OCI-LY7 (cell line): ENCODE measurements at regions not wholly inside any gene's neighbourhood (a gene's known extent, or its start where the extent isn't known, plus 50 kb on each side); places are given as distances from the start of the nearest gene placed in this dataset.
A peak's percentile ranks its signal among the peaks of the same experiment; 100 is the strongest.

Experiments
- BruUV-seq: library from RNA; stranded (reverse); fragments of 400-500 nt; replicated peaks from 2 replicates; lab custom pipeline; 2021; lab: Mats Ljungman, UMichigan
- CTCF ChIA-PET: fragments of 300-600 bp; sonication (Branson Sonifier 250); formaldehyde crosslinking; loops from one replicate; lab custom pipeline; 2022; ENCODE audit warnings: antibody characterized with exemption; ENCODE audit not compliant: unreplicated experiment; lab: Charles Lee
- POLR2A ChIA-PET: fragments of 300-600 bp; sonication (Branson Sonifier 250); formaldehyde crosslinking; loops from one replicate; lab custom pipeline; 2022; ENCODE audit warnings: antibody characterized with exemption; lab: Charles Lee
- DNase-seq: peaks from one replicate; pipeline ENCODE4 v3.0.0-alpha.2; 2015; ENCODE audit warnings: low spot score
- H2AFZ ChIP-seq: fragments of 200-600 bp; sonication (generic), shearing (Covaris generic); 2 replicates; pipeline ENCODE4 v1.6.1; 2014; ENCODE audit warnings: mild to moderate bottlenecking, antibody characterized with exemption, low read length, moderate library complexity
- H3K27ac ChIP-seq: fragments of 200-600 bp; sonication (generic); 2 replicates; pipeline ENCODE4 v1.5.1; 2014; ENCODE audit warnings: mixed run types, low read depth, mild to moderate bottlenecking, moderate library complexity, low read length, inconsistent platforms; ENCODE audit not compliant: poor library complexity, severe bottlenecking
- H3K36me3 ChIP-seq: fragments of 200-600 bp; sonication (generic); 2 replicates; pipeline ENCODE4 v1.6.1; 2014; ENCODE audit warnings: mild to moderate bottlenecking, antibody characterized with exemption, low read length, moderate library complexity, mixed read lengths; ENCODE audit not compliant: insufficient read depth
- H3K4me1 ChIP-seq: fragments of 200-600 bp; sonication (generic); 2 replicates; pipeline ENCODE4 v1.5.1; 2014; ENCODE audit warnings: mild to moderate bottlenecking, low read length; ENCODE audit not compliant: insufficient read depth, poor library complexity, severe bottlenecking
- H3K4me2 ChIP-seq: fragments of 200-600 bp; sonication (generic); 2 replicates; pipeline ENCODE4 v1.6.1; 2014; ENCODE audit warnings: mild to moderate bottlenecking, low read length
- H3K4me3 ChIP-seq: fragments of 200-600 bp; sonication (generic); 2 replicates; pipeline ENCODE4 v1.5.1; 2014; ENCODE audit warnings: mild to moderate bottlenecking, low read depth, low read length; ENCODE audit not compliant: poor library complexity, severe bottlenecking
- H3K79me2 ChIP-seq: fragments of 200-600 bp; sonication (generic); 2 replicates; pipeline ENCODE4 v1.6.1; 2016; ENCODE audit warnings: low read depth, mild to moderate bottlenecking, low read length, moderate library complexity, mixed read lengths; ENCODE audit not compliant: insufficient read depth
- H3K9me2 ChIP-seq: fragments of 200-600 bp; sonication (generic); 2 replicates; pipeline ENCODE4 v1.6.1; 2016; ENCODE audit warnings: mild to moderate bottlenecking, low read length, mixed read lengths; ENCODE audit not compliant: insufficient read depth
- H3K9me3 ChIP-seq: fragments of 200-600 bp; sonication (generic); 2 replicates; pipeline ENCODE4 v1.6.1; 2014; ENCODE audit warnings: mild to moderate bottlenecking, mixed run types, low read length, mixed read lengths
- H4K20me1 ChIP-seq: fragments of 200-600 bp; sonication (generic); 2 replicates; pipeline ENCODE4 v1.6.1; 2014; ENCODE audit warnings: mild to moderate bottlenecking, antibody characterized with exemption, low read length, moderate library complexity, mixed read lengths; ENCODE audit not compliant: insufficient read depth
- EZH2phosphoT487 ChIP-seq: fragments of 200-600 bp; sonication (generic); IDR thresholded peaks from 2 replicates; pipeline ENCODE4 v1.6.1; 2018; ENCODE audit warnings: low read depth, borderline replicate concordance, mild to moderate bottlenecking, mixed run types, antibody characterized with exemption, low read length, moderate library complexity, mixed read lengths
- intact Hi-C: fragments of 100-400 bp; cut with micrococcal nuclease; formaldehyde crosslinking; loops from one replicate; pipeline ENCODE4 v1.10.0; 2022; ENCODE audit not compliant: unreplicated experiment
- TF ChIP-seq, protein P1 (sequence below): fragments of 200-600 bp; sonication (generic); conservative IDR thresholded peaks from 2 replicates; pipeline ENCODE4 v1.5.1; 2014; ENCODE audit warnings: mild to moderate bottlenecking, antibody characterized with exemption, low read length, moderate library complexity, mixed read lengths

DNA sequence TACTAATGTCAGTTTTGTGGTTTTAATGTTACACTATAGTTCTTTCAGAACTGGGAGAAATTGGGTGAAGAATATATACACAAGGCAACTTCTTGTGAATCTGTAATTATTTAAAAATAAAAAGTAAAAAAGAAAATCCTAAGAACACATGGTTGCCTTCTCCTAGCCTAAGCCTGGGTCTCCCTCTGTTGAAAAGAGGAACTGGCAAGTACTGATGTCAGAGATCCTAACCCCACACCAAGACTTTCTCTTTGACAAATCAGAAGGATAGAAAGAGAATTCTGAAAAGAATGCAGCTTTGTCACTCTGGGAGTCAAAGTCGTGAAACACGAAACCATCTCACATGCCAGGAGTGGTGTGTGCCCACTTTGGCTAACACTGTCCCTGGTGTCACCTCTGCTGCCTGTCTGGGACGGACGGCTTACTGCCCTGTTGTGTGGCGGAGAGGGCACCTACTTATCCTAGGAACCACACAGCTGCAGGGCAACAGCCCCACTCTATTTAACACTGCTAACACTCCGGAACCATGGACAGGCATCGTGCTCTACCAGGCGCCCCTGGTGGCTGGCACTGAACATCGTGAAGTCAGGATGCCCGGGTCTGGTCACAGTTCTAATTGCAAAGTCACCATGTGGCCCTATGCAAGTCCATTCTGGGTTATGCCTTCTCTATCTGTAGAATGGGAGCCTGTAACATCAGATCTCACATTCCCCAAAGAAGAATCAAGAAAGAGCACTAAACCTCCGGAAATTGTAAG lies 108.7 kb upstream of the CD82 start:
- H3K27ac ChIP-seq, result no peak overlapping the region
- no peaks in the 10 kb centered on the region for H3K4me1 ChIP-seq
- no peaks in the 10 kb centered on the region for H4K20me1 ChIP-seq
- H3K79me2 ChIP-seq, result no peaks in the 10 kb centered on the region
- no TSS peak for BruUV-seq
- H3K4me3 ChIP-seq, result no peak overlapping the region
- H3K9me2 ChIP-seq, result no peaks in the 10 kb centered on the region
- TF ChIP-seq, protein P1, sequence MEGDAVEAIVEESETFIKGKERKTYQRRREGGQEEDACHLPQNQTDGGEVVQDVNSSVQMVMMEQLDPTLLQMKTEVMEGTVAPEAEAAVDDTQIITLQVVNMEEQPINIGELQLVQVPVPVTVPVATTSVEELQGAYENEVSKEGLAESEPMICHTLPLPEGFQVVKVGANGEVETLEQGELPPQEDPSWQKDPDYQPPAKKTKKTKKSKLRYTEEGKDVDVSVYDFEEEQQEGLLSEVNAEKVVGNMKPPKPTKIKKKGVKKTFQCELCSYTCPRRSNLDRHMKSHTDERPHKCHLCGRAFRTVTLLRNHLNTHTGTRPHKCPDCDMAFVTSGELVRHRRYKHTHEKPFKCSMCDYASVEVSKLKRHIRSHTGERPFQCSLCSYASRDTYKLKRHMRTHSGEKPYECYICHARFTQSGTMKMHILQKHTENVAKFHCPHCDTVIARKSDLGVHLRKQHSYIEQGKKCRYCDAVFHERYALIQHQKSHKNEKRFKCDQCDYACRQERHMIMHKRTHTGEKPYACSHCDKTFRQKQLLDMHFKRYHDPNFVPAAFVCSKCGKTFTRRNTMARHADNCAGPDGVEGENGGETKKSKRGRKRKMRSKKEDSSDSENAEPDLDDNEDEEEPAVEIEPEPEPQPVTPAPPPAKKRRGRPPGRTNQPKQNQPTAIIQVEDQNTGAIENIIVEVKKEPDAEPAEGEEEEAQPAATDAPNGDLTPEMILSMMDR, result peak; percentile 54; the same call in 1 of the 2 replicates
- TF ChIP-seq EZH2phosphoT487, result no peak
- intact Hi-C loops, result no loop called here
- H3K4me2 ChIP-seq, result no peak overlapping the region
- no peaks in the 10 kb centered on the region for H3K36me3 ChIP-seq
- no peak overlapping the region for H2AFZ ChIP-seq
- no peak for DNase-seq
- no peaks in the 10 kb centered on the region for H3K9me3 ChIP-seq
- POLR2A ChIA-PET, result no interaction called here
- CTCF ChIA-PET, result no interaction called here

DNA sequence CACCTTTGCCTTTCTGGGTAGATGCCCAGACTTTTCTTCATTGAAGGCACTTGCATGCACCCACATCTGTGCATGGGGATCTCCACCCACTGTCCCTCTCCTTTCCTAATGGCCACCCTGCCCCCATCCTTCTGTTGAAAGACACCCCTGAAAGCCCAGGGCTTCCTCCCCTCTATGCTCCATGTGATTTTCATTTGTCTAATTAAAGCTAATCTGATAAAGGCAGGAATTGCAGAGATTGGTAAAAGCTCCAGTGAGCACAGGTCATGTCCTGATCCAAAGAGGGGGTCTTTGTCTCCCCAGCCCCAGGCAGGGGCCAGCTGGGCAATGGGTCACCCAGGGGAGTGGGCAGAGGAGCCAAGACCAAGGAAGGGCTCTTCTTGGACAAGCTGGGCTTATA lies 107.6 kb upstream of the CD82 start:
- ChIA-PET CTCF (no interaction called here), POLR2A (interaction anchor here (1.1 kb wide), 1 partner anchor 9 kb away, joined by 3 read pairs; no protein-coding TSS in a partner anchor)
- Histone ChIP-seq H3K9me3 (no peaks in the 10 kb centered on the region), H3K79me2 (no peaks in the 10 kb centered on the region), H3K4me2 (no peak overlapping the region), H3K4me1 (no peaks in the 10 kb centered on the region), H4K20me1 (no peaks in the 10 kb centered on the region), H3K9me2 (no peaks in the 10 kb centered on the region), H2AFZ (no peak overlapping the region), H3K27ac (no peak overlapping the region), H3K4me3 (no peak overlapping the region), H3K36me3 (no peaks in the 10 kb centered on the region)
- intact Hi-C loops, result no loop called here
- BruUV-seq, result no TSS peak
- TF ChIP-seq EZH2phosphoT487, result no peak
- TF ChIP-seq, protein P1, result no peak
- no peak for DNase-seq

- no peak overlapping the region for H3K4me3 ChIP-seq
- H3K4me2 ChIP-seq, result no peak overlapping the region
- DNase-seq, result no peak
- intact Hi-C loops, result no loop called here
- no peaks in the 10 kb centered on the region for H4K20me1 ChIP-seq
- H3K9me2 ChIP-seq, result no peaks in the 10 kb centered on the region
- H3K79me2 ChIP-seq, result no peaks in the 10 kb centered on the region
- H2AFZ ChIP-seq, result no peak overlapping the region
- ChIA-PET CTCF (no interaction called here), POLR2A (no interaction called here)
- no peak for TF ChIP-seq EZH2phosphoT487
- BruUV-seq, result no TSS peak
- no peak overlapping the region for H3K27ac ChIP-seq
- H3K4me1 ChIP-seq, result no peaks in the 10 kb centered on the region
- H3K36me3 ChIP-seq, result no peaks in the 10 kb centered on the region
- peaks cover 8% of the 10 kb centered on the region; the same call in 1 of the 2 replicates for H3K9me3 ChIP-seq
Observed at GRCh38 chr11:44463751-44464150, 101.7 kb upstream of the CD82 start.
